ENCODE measurements at regions not wholly inside any gene's neighbourhood (a gene's known extent, or its start where the extent isn't known, plus 50 kb on each side); places are given as distances from the start of the nearest gene placed in this dataset.

DNA sequence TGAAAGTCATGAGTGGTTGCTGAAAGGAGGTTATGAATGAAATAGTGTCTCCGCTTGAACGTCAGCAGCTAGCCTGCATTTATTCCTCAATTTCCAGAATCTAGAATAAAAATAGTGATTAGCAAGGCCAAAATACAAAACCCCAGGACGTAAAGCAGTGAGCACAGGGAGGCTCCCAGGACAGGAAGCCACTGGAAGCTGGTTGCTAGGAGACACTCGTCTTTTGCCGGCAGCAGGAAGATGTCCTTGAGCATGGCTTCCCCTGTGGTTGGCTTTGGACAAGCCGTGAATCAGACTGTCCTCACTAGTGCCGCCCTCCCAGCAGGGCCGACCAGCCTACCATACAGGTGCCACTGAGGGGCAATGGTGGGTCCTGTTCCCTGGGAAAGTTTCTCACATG lies 374.4 kb downstream of the MTX2 start:
- no peaks in the 10 kb centered on the region for H3K36me3 Mint-ChIP-seq
- TF ChIP-seq, protein P1, sequence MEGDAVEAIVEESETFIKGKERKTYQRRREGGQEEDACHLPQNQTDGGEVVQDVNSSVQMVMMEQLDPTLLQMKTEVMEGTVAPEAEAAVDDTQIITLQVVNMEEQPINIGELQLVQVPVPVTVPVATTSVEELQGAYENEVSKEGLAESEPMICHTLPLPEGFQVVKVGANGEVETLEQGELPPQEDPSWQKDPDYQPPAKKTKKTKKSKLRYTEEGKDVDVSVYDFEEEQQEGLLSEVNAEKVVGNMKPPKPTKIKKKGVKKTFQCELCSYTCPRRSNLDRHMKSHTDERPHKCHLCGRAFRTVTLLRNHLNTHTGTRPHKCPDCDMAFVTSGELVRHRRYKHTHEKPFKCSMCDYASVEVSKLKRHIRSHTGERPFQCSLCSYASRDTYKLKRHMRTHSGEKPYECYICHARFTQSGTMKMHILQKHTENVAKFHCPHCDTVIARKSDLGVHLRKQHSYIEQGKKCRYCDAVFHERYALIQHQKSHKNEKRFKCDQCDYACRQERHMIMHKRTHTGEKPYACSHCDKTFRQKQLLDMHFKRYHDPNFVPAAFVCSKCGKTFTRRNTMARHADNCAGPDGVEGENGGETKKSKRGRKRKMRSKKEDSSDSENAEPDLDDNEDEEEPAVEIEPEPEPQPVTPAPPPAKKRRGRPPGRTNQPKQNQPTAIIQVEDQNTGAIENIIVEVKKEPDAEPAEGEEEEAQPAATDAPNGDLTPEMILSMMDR (conservative IDR thresholded peaks at IDR 0.05) = no peak
- H3K27ac Mint-ChIP-seq = no peak overlapping the region
- H3K9me3 Mint-ChIP-seq = no peaks in the 10 kb centered on the region
- peaks cover 89% of the 10 kb centered on the region for H3K27me3 Mint-ChIP-seq
- no peak for DNase-seq (ENCODE audit: extremely low spot score, unreplicated experiment)
- H3K4me1 Mint-ChIP-seq (ENCODE audit: unreplicated experiment) = no peaks in the 10 kb centered on the region
- no peak overlapping the region for H3K4me3 Mint-ChIP-seq

DNA sequence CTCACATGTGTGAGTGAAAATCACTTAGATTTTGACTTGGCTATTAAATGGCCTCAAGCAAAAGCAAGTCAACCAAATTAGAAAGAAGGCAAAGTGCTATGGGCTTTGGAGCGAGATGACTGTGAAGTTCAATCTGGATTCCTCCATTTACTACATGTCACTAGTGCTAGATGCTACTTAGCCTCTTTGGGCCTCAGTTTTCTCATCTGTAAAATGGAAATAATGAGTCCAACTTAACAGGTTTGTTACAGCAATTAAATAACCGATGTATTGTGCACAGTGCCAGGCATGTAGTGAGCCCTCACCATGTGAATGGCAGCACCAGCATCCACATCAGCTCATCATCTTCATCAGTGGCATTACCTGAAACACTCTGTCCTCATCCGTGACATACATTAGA lies 376.3 kb downstream of the MTX2 start:
- Mint-ChIP-seq H3K4me1 (ENCODE audit: unreplicated experiment) (no peaks in the 10 kb centered on the region), H3K27me3 (peaks cover 87% of the 10 kb centered on the region), H3K9me3 (no peaks in the 10 kb centered on the region)

DNA sequence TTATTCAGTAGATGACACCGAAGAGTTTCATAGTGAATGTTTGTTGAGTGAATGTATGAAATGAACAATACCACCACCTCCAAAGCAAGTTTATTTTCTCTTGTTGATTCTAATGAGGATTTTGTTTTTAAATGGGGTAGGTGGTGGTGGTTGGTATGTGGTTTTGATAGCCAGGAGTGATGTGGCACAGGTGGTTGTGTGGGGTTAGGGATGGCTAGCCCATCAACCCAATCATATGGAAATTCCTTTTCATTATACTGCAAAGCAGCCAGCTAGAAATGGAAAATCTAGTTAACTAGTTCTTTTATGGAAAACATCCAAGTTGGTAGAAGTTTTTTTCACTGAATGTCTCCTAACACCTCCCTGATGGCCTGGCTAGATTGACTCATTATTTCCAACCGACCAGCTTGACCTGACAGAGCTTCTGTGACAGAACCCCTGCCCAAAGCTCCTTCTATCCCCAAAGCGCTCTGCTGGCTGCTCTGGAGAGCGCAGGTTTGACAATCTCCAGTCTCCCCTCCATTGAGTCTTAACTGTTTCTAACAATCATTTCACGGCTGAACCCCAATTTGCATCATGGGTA lies 376.9 kb downstream of the MTX2 start:
- H3K27ac Mint-ChIP-seq = no peak overlapping the region
- no peak overlapping the region for H3K4me3 Mint-ChIP-seq
- H3K27me3 Mint-ChIP-seq = peaks cover 87% of the 10 kb centered on the region
- H3K36me3 Mint-ChIP-seq = no peaks in the 10 kb centered on the region
- no peaks in the 10 kb centered on the region for H3K9me3 Mint-ChIP-seq
- TF ChIP-seq, protein P1 (conservative IDR thresholded peaks at IDR 0.05) = no peak
- DNase-seq (ENCODE audit: extremely low spot score, unreplicated experiment) = no peak
- H3K4me1 Mint-ChIP-seq (ENCODE audit: unreplicated experiment) = no peaks in the 10 kb centered on the region

More for the DNA sequence above, 376.3 kb downstream of the MTX2 start:
- no peak for DNase-seq (ENCODE audit: extremely low spot score, unreplicated experiment)
- no peak overlapping the region for H3K27ac Mint-ChIP-seq
- H3K36me3 Mint-ChIP-seq = no peaks in the 10 kb centered on the region
- H3K4me3 Mint-ChIP-seq = no peak overlapping the region
- TF ChIP-seq, protein P1 (conservative IDR thresholded peaks at IDR 0.05) = no peak

DNA sequence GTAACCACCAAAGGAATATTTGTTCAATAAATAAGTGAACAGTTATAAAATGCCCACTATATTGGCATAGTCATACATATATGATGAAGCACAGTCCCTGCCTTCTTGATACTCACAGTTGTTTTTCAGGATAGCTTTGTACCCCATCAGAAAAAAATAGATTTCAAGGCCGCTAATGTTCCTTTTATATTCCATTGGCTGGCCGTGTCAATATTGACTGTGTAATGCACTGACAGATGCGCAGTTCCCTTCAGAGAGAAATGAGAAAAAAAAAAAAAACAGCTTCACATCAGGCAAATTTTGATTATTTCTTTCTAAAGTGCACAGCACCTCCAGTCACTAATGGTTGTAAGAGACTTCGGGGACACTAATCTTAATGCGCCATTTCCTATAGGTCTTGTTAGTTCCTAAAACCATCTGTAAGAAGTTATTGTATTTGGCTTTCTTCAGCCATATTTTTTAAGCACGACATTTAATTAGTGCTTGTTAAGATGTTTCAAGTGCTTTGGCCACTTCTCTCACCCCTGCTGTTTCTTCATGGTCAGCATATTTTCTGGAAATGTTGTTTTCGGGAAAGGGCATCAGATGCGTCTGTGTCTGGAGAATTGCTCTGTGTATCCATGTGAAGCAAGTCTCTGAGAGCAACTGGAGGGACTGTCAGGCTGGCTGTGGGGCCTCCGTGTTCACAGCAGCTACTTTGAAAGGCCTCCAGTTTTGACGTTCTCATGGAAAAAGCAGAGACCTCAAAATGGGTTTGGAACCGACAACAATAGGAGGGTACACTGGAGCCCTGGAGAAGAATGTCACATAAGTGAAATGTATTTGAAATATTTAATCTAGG lies 378.3 kb downstream of the MTX2 start:
- no peak overlapping the region for H3K4me3 Mint-ChIP-seq
- TF ChIP-seq, protein P1 (conservative IDR thresholded peaks at IDR 0.05) = no peak
- H3K9me3 Mint-ChIP-seq = no peaks in the 10 kb centered on the region
- H3K27ac Mint-ChIP-seq = no peak overlapping the region
- H3K4me1 Mint-ChIP-seq (ENCODE audit: unreplicated experiment) = no peaks in the 10 kb centered on the region
- no peaks in the 10 kb centered on the region for H3K36me3 Mint-ChIP-seq
- H3K27me3 Mint-ChIP-seq = peaks cover 81% of the 10 kb centered on the region
- DNase-seq (ENCODE audit: extremely low spot score, unreplicated experiment) = no peak

DNA sequence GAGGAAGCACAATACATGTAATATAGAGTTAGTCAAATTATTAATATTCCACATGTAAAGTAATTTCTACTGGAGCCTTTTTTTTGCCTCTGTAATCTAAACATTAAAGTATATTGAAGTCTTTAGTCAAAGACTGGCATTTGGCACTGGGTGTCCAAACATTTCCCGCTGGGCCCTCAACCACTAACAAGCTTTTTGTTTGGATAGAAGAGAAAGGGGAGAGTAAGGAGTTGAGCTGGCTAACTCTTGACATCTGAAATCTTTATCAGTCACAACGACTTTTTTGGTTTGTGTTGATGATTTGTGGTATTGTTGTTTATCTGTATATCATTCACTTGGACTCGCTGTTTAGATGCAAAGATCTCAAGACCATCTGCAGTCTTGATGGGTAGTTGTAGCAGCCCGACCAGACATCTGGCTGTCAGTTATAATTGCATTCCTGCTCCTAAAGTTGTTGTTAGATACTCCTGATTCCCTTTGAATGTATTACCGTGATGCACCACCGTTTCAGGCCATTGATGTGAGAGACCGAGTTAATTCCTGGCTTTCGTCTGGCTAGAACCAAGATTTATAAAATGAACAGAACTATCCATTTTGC lies 379.6 kb downstream of the MTX2 start:
- TF ChIP-seq, protein P1 (conservative IDR thresholded peaks at IDR 0.05) = no peak
- no peaks in the 10 kb centered on the region for H3K9me3 Mint-ChIP-seq
- H3K27ac Mint-ChIP-seq = no peak overlapping the region
- no peak overlapping the region for H3K4me3 Mint-ChIP-seq
- H3K4me1 Mint-ChIP-seq (ENCODE audit: unreplicated experiment) = peaks cover 5% of the 10 kb centered on the region
- no peak for DNase-seq (ENCODE audit: extremely low spot score, unreplicated experiment)
- peaks cover 72% of the 10 kb centered on the region for H3K27me3 Mint-ChIP-seq
- H3K36me3 Mint-ChIP-seq = no peaks in the 10 kb centered on the region

All from type B pancreatic cell (in vitro differentiated cells).